IPS DF 4.7 (cell line): ENCODE measurements at regions not wholly inside any gene's neighbourhood (a gene's known extent, or its start where the extent isn't known, plus 50 kb on each side); places are given as distances from the start of the nearest gene placed in this dataset.

Experiments used
- DNase-seq: peaks from one replicate; pipeline ENCODE4 v3.0.0-alpha.2; 2013; ENCODE audit warnings: low spot score; ENCODE audit errors: extremely low read depth

GRCh38 chr16:59749662-59750336 lies 1015.7 kb upstream of the GOT2 start:
- DNase-seq, result no peak

DNA sequence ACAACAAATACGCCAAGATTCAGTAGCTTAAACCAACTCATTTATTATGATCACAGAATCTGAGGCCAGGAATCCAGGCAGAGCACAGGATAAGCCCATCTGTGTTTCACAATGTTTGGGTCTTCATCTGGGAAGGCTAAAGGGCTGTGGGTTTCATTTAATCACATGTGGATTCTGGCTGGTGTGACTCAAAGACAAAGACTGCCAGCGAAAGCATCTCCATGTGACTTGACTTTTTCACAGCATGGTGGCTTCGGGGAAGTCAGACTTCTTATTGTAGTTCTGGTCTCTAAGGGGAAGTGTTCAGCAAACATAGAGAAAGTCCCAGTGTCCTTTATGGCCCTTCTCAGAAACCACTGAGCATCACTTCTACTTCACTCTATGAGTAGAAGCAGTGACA lies 1014.4 kb upstream of the GOT2 start:
- DNase-seq, result no peak

GRCh38 chr16:59743504-59743903 lies 1009.4 kb upstream of the GOT2 start:
- no peak for DNase-seq

- no peak for DNase-seq
These were observed 1006.7 kb upstream of the GOT2 start for GRCh38 chr16:59740858-59741257.

DNA sequence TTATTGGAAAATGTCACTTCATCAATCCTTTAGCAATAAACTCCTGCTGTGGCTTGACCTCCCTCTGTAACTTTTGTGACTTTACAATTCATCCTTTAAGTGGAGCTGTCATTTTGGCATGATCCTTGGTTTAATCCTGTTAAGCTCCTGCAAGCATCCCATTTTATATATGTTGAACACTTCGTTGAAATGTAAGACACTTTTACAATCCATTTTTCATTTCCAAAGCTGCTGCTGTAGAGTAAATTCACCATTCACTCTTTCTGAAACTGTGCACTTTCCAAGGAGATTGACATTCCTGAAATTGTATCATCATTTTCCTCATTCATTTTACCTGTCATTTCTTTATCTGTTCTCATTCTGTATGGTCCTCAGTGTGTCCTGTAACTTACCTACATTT lies 1003.2 kb upstream of the GOT2 start:
- DNase-seq, result no peak

DNA sequence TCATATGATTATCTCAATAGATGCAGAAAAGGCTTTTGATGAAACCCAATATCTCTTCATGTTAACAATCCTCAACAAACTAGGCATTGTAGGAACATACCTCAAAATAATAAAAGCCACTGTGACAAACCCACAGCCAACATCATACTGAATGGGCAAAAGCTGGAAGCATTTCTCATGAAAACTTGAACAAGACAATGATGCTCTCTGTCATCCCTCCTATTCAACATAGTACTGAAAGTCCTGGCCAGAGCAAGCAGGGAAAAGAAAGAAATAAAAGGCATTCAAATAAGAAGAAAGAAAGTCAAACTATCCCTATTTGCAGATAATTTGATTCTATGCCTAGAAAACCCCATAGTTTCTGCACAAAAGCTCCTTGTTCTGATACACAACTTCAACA lies 999.2 kb upstream of the GOT2 start:
- DNase-seq, result no peak

- DNase-seq, result no peak
These were observed 995.5 kb upstream of the GOT2 start for GRCh38 chr16:59729613-59730012.

DNA sequence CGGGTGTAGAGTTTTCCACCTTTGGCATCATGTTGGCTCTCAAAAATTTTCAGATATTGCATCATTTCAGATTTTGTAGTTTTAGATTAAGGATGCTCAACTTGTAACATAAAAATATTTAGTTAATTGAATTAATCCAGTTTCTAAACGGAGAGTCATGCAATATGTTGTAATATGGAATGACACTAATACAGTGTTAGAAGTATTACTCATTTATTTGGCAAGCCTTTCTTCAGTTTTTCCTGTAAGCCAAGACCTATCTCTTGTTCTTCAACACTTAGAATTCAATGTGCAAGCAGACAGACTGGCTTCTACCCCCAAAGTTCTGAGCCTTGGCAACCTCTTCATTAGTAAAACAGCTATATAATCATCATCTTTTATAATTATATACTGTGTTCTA lies 985.0 kb upstream of the GOT2 start:
- DNase-seq, result no peak

- no peak for DNase-seq
These were observed 973.5 kb upstream of the GOT2 start for GRCh38 chr16:59707436-59708226.

GRCh38 chr16:59701963-59702930 lies 968.1 kb upstream of the GOT2 start:
- DNase-seq, result no peak

DNA sequence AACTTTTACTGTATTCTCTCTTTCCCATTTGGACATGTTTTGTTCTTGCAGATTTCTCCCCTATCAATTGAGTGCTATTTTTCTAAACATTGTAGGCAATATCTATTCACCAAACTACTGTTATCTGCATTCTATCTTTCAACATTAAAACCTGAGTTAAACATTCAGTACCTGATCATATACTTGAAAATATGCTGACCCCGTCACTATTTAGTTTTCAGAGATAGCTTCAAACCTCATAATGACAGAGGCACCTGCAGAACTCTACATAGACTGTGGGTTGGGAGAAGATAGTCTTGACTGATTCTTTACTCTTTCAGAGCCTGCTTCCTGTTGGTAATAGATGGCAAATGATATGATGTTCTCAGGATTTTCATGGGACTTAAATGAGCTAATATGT lies 965.7 kb upstream of the GOT2 start:
- no peak for DNase-seq

- no peak for DNase-seq
These were observed 964.4 kb upstream of the GOT2 start for GRCh38 chr16:59698346-59699020.

- DNase-seq, result no peak
These were observed 963.6 kb upstream of the GOT2 start for GRCh38 chr16:59697761-59698160.

DNA sequence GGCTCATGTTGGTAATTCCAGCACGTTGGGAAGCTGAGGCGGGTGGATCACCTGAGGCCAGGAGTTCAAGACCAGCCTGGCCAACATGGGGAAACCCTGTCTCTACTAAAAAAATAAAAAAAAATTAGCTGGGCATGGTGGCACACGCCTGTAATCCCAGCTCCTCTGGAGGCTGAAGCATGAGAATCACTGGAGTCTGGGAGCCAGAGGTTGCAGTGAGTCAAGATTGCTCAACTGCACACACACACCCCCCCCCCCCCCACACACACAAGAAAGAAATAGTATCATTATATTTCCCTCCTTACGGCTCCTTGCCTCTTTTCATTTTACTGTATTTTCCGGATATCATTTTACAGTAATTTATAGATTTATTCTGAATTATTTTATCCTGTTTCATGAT lies 963.1 kb upstream of the GOT2 start:
- DNase-seq, result no peak

DNA sequence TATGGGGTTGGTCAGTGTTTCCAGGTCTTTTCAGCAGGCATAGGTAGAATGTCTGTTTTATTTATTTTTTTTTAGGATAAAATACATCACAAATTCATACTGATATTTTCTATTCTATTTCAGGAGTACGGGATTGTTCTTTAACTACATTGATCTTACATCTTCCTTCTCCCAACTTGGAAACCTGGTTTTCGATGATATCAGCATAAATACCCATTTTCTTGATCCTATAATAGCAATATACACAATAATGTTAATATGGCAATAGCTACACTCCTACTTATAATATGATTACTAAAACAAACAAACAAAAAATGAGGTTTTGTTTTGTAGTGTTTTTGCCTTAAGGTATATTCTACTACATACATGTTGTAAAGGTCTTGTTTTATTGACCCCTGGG lies 962.4 kb upstream of the GOT2 start:
- no peak for DNase-seq

- no peak for DNase-seq
These were observed 956.1 kb upstream of the GOT2 start for GRCh38 chr16:59690216-59690615.

DNA sequence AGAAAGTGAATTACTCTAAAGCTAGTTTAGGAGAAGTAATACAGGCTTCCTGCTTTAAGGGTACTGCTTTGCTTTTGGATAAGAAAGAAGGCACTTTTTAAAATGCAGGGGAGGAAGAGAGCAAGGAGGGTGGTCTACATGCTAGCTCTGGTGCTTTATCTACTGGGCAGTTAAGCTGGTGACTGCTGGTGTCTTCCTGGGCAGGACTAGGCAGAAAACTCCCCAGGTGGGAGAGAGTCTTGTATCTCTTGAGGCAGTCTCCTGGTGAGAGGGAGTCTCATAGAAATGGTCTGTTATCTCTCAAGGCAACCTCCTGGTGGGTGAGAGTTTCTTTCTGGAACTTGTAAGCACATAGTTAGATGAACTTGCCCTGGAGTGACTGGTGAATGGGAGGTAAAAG lies 953.9 kb upstream of the GOT2 start:
- no peak for DNase-seq

DNA sequence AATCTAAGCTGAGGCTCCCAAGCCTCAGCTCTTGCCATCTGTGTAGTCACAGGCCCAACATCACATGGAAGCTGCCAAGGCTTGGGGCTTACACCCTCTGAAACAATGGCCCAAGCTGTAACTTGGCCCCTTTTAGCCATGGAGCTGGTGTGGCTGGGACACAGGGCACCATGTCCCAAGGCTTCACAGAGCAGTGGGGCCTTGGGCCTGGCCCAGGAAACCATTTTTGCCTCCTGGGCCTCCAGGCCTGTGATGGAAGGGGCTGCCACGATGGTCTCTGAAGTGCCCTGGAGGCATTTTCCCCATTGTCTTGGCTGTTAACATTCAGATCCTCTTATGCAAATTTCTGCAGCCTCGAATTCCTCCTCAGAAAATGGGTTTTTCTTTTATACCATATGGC lies 952.3 kb upstream of the GOT2 start:
- DNase-seq, result no peak

GRCh38 chr16:59684911-59685310 lies 950.8 kb upstream of the GOT2 start:
- DNase-seq, result no peak

GRCh38 chr16:59683709-59684108 lies 949.6 kb upstream of the GOT2 start:
- DNase-seq, result no peak

- no peak for DNase-seq
These were observed 931.6 kb upstream of the GOT2 start for GRCh38 chr16:59665618-59666220.
